ENCODE measurements at regions not wholly inside any gene's neighbourhood (a gene's known extent, or its start where the extent isn't known, plus 50 kb on each side); places are given as distances from the start of the nearest gene placed in this dataset.
A peak's percentile ranks its signal among the peaks of the same experiment; 100 is the strongest.

DNA sequence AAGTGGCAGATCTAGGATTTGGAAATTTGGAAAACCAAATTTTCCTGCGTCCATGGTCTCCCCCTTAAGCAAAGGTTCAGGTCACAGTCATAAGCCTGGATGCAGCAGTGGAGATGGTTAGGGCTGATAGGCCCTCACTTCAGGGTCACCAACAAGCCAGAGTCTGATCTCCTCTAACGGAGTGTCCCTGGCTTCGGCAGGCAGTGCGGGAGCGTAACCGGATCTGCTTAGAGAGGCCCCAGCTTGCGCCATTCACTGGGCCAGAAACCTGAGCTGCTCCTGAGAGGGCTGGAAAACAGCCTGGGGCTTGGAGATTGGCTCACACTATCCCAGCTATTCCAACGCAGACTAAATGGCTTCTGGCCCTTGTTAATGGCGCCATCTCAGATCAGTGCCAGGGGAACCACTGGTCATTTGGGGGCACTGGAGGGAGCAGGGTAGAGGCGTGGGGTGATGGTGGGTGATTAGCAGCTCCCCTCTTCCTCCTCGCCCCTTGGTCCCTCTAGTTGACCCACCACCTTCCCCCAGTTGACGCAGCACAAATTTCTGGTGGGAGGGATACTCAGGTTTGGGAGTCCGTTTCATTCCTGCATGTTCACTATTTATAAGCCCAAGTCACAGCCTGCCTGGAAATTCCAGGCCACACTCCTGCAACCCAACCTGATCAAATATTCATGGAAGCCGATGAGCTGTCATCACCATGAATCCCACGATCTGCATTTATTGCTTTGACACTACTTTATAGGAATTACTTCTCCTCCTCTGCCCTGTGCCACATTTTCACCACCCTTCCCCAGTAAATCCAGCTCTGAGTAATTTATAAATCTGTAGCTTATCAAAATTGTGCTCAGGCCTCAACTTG is 134.6 kb upstream of the CPEB4 start (continued):
- no peak; the same call in 1 of the 2 replicates for TF ChIP-seq ZBTB10 (tag by site-specific recombination; IDR thresholded peaks at IDR 0.05)
- TF ChIP-seq ZNF394 (tag by site-specific recombination; IDR thresholded peaks at IDR 0.05; ENCODE audit: borderline replicate concordance), result peak; percentile 77; the same call in 1 of the 2 replicates
- TF ChIP-seq ZNF280D (tag by site-specific recombination; IDR thresholded peaks at IDR 0.05), result peak; percentile 30; the same call in 1 of the 2 replicates
- TF ChIP-seq, protein P1, sequence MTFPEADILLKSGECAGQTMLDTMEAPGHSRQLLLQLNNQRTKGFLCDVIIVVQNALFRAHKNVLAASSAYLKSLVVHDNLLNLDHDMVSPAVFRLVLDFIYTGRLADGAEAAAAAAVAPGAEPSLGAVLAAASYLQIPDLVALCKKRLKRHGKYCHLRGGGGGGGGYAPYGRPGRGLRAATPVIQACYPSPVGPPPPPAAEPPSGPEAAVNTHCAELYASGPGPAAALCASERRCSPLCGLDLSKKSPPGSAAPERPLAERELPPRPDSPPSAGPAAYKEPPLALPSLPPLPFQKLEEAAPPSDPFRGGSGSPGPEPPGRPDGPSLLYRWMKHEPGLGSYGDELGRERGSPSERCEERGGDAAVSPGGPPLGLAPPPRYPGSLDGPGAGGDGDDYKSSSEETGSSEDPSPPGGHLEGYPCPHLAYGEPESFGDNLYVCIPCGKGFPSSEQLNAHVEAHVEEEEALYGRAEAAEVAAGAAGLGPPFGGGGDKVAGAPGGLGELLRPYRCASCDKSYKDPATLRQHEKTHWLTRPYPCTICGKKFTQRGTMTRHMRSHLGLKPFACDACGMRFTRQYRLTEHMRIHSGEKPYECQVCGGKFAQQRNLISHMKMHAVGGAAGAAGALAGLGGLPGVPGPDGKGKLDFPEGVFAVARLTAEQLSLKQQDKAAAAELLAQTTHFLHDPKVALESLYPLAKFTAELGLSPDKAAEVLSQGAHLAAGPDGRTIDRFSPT (tag by site-specific recombination; IDR thresholded peaks at IDR 0.05), result peak; percentile 75
- peak; percentile 20 for TF ChIP-seq ZBTB26 (tag by site-specific recombination; optimal IDR thresholded peaks at IDR 0.05)
- TF ChIP-seq ZNF211 (tag by site-specific recombination; IDR thresholded peaks at IDR 0.05; ENCODE audit: low read depth), result no peak
- TF ChIP-seq ZNF777 (tag by site-specific recombination; IDR thresholded peaks at IDR 0.05; ENCODE audit: borderline replicate concordance), result no peak
- no peak for TF ChIP-seq BCL6B (tag by site-specific recombination; IDR thresholded peaks at IDR 0.05)
- TF ChIP-seq ZNF560 (tag by site-specific recombination; IDR thresholded peaks at IDR 0.05; ENCODE audit: borderline replicate concordance), result no peak
- TF ChIP-seq ZNF660 (tag by site-specific recombination; IDR thresholded peaks at IDR 0.05), result 0 out of 2 replicates have a peak, but pooled peaks have one; percentile 51
- TF ChIP-seq ZBTB17 (tag by site-specific recombination; IDR thresholded peaks at IDR 0.05), result peak; percentile 86
- TF ChIP-seq GLIS1 (tag by site-specific recombination; IDR thresholded peaks at IDR 0.05), result peak; percentile 38
- TF ChIP-seq PATZ1 (tag by site-specific recombination; IDR thresholded peaks at IDR 0.05), result peak; percentile 84
- TF ChIP-seq ZNF24 (tag by site-specific recombination; IDR thresholded peaks at IDR 0.05), result 0 out of 2 replicates have a peak, but pooled peaks have one; percentile 58
- no peak for TF ChIP-seq SP7 (tag by site-specific recombination; IDR thresholded peaks at IDR 0.05)
- peak; percentile 72 for TF ChIP-seq ZNF366 (tag by site-specific recombination; conservative IDR thresholded peaks at IDR 0.05)
- no peak for TF ChIP-seq EGR2 (tag by site-specific recombination; IDR thresholded peaks at IDR 0.05; ENCODE audit: low read depth)
- TF ChIP-seq ZNF23 (tag by site-specific recombination; IDR thresholded peaks at IDR 0.05; ENCODE audit: borderline replicate concordance), result no peak
- peak; percentile 61 for TF ChIP-seq OSR2 (tag by site-specific recombination; IDR thresholded peaks at IDR 0.05)
- 0 out of 2 replicates have a peak, but pooled peaks have one; percentile 24 for TF ChIP-seq ZNF629 (tag by site-specific recombination; IDR thresholded peaks at IDR 0.05)
- TF ChIP-seq ZNF600 (tag by site-specific recombination; IDR thresholded peaks at IDR 0.05), result peak; percentile 91
- no peak for TF ChIP-seq ZNF747 (tag by site-specific recombination; IDR thresholded peaks at IDR 0.05)
- TF ChIP-seq ZNF843 (tag by site-specific recombination; IDR thresholded peaks at IDR 0.05), result 0 out of 2 replicates have a peak, but pooled peaks have one; percentile 40
- 0 out of 2 replicates have a peak, but pooled peaks have one; percentile 70 for TF ChIP-seq BCL11A (tag by site-specific recombination; IDR thresholded peaks at IDR 0.05; ENCODE audit: low read depth)

Data from HEK293 (cell line).